Esophagus squamous epithelium (tissue), 4 donors: ENCODE measurements at regions not wholly inside any gene's neighbourhood (a gene's known extent, or its start where the extent isn't known, plus 50 kb on each side); places are given as distances from the start of the nearest gene placed in this dataset.

Experiments
- CTCF ChIP-seq, 6 experiments: fragments of 450-650 bp in 4 of 6; fragments of 200-600 bp in 2 of 6; sonication (generic) in 2 of 6; IDR thresholded peaks; one replicate each; pipeline ENCODE4 v1.5.1; 2016 to 2019; ENCODE audit warnings: antibody characterized with exemption in 6 of 6, mild to moderate bottlenecking in 4 of 6, moderate library complexity in 4 of 6
- POLR2A ChIP-seq, 4 donors: fragments of 450-650 bp; IDR thresholded peaks; one replicate each; pipeline ENCODE4 v1.6.1; 2017; ENCODE audit warnings: antibody characterized with exemption in 4 of 4, mild to moderate bottlenecking in 4 of 4, moderate library complexity in 3 of 4

- TF ChIP-seq CTCF (IDR thresholded peaks at IDR 0.05), result no peak
- TF ChIP-seq POLR2A (IDR thresholded peaks at IDR 0.05), result no peak
These were observed 522.5 kb downstream of the VRK1 start for GRCh38 chr14:97319691-97320090.
